ENCODE measurements at regions not wholly inside any gene's neighbourhood (a gene's known extent, or its start where the extent isn't known, plus 50 kb on each side); places are given as distances from the start of the nearest gene placed in this dataset.

- TF ChIP-seq CTCF (IDR thresholded peaks at IDR 0.05 in 2 of 3, conservative IDR thresholded peaks at IDR 0.05 in 1 of 3; ENCODE audit: borderline replicate concordance in 1 of 3, insufficient read depth in 1 of 3, low read depth in 2 of 3, low read length in 2 of 3) (no peak), EZH2 (IDR thresholded peaks at IDR 0.05) (no peak), POLR2A (IDR thresholded peaks at IDR 0.05; ENCODE audit: borderline replicate concordance, extremely low read depth, insufficient read depth, insufficient read length) (no peak), TCF7L2 (IDR thresholded peaks at IDR 0.05; ENCODE audit: borderline replicate concordance, extremely low read depth, insufficient read depth, insufficient read length) (no peak), POLR2AphosphoS5 (IDR thresholded peaks at IDR 0.05; ENCODE audit: low read depth, low read length) (no peak), ZFX (IDR thresholded peaks at IDR 0.05) (no peak)
- TF ChIP-seq, protein P1, sequence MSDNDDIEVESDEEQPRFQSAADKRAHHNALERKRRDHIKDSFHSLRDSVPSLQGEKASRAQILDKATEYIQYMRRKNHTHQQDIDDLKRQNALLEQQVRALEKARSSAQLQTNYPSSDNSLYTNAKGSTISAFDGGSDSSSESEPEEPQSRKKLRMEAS (IDR thresholded peaks at IDR 0.05) = no peak
These were observed 1533.9 kb upstream of the PABPC4L start for GRCh38 chr4:135735512-135735911.

All from HCT116 (cell line).